ENCODE measurements at regions not wholly inside any gene's neighbourhood (a gene's known extent, or its start where the extent isn't known, plus 50 kb on each side); places are given as distances from the start of the nearest gene placed in this dataset.

DNA sequence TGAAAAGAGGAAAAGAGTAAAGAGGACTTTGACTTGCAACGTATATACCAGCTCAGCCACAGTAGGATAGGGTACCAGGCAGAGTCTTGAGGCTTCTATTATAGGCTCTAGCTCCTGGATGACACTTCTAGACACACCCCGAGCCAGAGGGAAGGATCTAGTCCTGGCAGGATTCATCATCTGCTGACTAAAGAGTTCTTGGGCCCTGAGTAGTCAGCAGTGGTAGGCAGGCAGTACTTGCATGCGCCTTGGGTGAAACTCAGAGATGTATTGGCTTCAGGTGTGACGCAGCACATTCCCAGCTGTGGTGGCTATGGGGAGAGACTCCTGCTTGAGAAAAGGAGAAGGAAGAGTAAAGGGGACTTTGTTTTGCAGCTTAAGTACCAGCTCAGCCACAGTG, 162.3 kb upstream of the APP start:
- TF ChIP-seq, protein P1, sequence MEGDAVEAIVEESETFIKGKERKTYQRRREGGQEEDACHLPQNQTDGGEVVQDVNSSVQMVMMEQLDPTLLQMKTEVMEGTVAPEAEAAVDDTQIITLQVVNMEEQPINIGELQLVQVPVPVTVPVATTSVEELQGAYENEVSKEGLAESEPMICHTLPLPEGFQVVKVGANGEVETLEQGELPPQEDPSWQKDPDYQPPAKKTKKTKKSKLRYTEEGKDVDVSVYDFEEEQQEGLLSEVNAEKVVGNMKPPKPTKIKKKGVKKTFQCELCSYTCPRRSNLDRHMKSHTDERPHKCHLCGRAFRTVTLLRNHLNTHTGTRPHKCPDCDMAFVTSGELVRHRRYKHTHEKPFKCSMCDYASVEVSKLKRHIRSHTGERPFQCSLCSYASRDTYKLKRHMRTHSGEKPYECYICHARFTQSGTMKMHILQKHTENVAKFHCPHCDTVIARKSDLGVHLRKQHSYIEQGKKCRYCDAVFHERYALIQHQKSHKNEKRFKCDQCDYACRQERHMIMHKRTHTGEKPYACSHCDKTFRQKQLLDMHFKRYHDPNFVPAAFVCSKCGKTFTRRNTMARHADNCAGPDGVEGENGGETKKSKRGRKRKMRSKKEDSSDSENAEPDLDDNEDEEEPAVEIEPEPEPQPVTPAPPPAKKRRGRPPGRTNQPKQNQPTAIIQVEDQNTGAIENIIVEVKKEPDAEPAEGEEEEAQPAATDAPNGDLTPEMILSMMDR (conservative IDR thresholded peaks at IDR 0.05 in 1 of 2, IDR thresholded peaks at IDR 0.05 in 1 of 2; ENCODE audit: extremely low read depth in 1 of 2, insufficient read depth in 1 of 2, low read depth in 1 of 2, low read length in 2 of 2) = no peak
- TF ChIP-seq EZH2 (IDR thresholded peaks at IDR 0.05; ENCODE audit: borderline replicate concordance, low read length) = no peak
